H9 (cell line): ENCODE measurements at regions not wholly inside any gene's neighbourhood (a gene's known extent, or its start where the extent isn't known, plus 50 kb on each side); places are given as distances from the start of the nearest gene placed in this dataset.

Experiments
- DNase-seq: peaks from one replicate; pipeline ENCODE4 v3.0.0-alpha.2; 2017
- H2AFZ ChIP-seq: one replicate; pipeline ENCODE4 v1.6.1; 2013; ENCODE audit warnings: mild to moderate bottlenecking, low read length, control low read depth, moderate library complexity
- H2AK5ac ChIP-seq: 2 replicates; pipeline ENCODE4 v1.6.1; 2013; ENCODE audit warnings: low read length, control low read depth, mixed read lengths; ENCODE audit not compliant: insufficient read length
- H2BK120ac ChIP-seq: one replicate; pipeline ENCODE4 v1.6.1; 2013; ENCODE audit warnings: low read depth, mild to moderate bottlenecking, low read length, control low read depth, inconsistent platforms; ENCODE audit not compliant: poor library complexity, severe bottlenecking
- H2BK12ac ChIP-seq: 2 replicates; pipeline ENCODE4 v1.6.1; 2013; ENCODE audit warnings: low read length, control low read depth, mixed read lengths, low read depth; ENCODE audit not compliant: insufficient read length
- H2BK15ac ChIP-seq: 2 replicates; pipeline ENCODE4 v1.6.1; 2013; ENCODE audit warnings: low read depth, low read length, control low read depth
- H2BK20ac ChIP-seq: one replicate; pipeline ENCODE4 v1.6.1; 2013; ENCODE audit warnings: low read depth, mild to moderate bottlenecking, low read length, control low read depth, inconsistent platforms; ENCODE audit not compliant: poor library complexity, severe bottlenecking
- H2BK5ac ChIP-seq: 2 replicates; pipeline ENCODE4 v1.6.1; 2013; ENCODE audit warnings: low read length, control low read depth, mixed read lengths; ENCODE audit not compliant: insufficient read length
- H3K14ac ChIP-seq: 2 replicates; pipeline ENCODE4 v1.6.1; 2013; ENCODE audit warnings: low read length, control low read depth; ENCODE audit not compliant: insufficient read depth
- H3K18ac ChIP-seq: 2 replicates; pipeline ENCODE4 v1.6.1; 2013; ENCODE audit warnings: low read depth, mild to moderate bottlenecking, mixed read lengths, low read length, control low read depth; ENCODE audit not compliant: insufficient read length
- H3K23ac ChIP-seq: 2 replicates; pipeline ENCODE4 v1.6.1; 2013; ENCODE audit warnings: low read length, control low read depth, mixed read lengths, low read depth; ENCODE audit not compliant: insufficient read length
- H3K23me2 ChIP-seq: 2 replicates; pipeline ENCODE4 v1.6.1; 2013; ENCODE audit warnings: low read depth, mild to moderate bottlenecking, mixed read lengths, low read length, control low read depth; ENCODE audit not compliant: insufficient read length, poor library complexity, severe bottlenecking
- H3K27ac ChIP-seq: 2 replicates; pipeline ENCODE4 v1.5.1; 2013; ENCODE audit warnings: low read length, control low read depth, mixed read lengths, low read depth; ENCODE audit not compliant: insufficient read length
- H3K27me3 ChIP-seq: 2 replicates; pipeline ENCODE4 v1.6.1; 2013; ENCODE audit warnings: low read length, control low read depth, inconsistent platforms; ENCODE audit not compliant: insufficient read depth
- H3K4ac ChIP-seq: 2 replicates; pipeline ENCODE4 v1.6.1; 2013; ENCODE audit warnings: low read depth, mild to moderate bottlenecking, control low read depth, inconsistent platforms, low read length, moderate library complexity
- H3K4me1 ChIP-seq: 2 replicates; pipeline ENCODE4 v1.6.1; 2013; ENCODE audit warnings: low read length, control low read depth, inconsistent platforms; ENCODE audit not compliant: insufficient read depth
- H3K4me2 ChIP-seq: 2 replicates; pipeline ENCODE4 v1.6.1; 2013; ENCODE audit warnings: low read length, control low read depth, mixed read lengths; ENCODE audit not compliant: insufficient read length, insufficient read depth
- H3K56ac ChIP-seq: 2 replicates; pipeline ENCODE4 v1.6.1; 2013; ENCODE audit warnings: low read depth, mild to moderate bottlenecking, mixed read lengths, low read length, control low read depth; ENCODE audit not compliant: insufficient read length
- H3K79me1 ChIP-seq: 2 replicates; pipeline ENCODE4 v1.6.1; 2013; ENCODE audit warnings: low read depth, mild to moderate bottlenecking, moderate library complexity, low read length, control low read depth, inconsistent platforms; ENCODE audit not compliant: insufficient read depth, poor library complexity, severe bottlenecking
- H3K79me2 ChIP-seq: 2 replicates; pipeline ENCODE4 v1.6.1; 2013; ENCODE audit warnings: low read length, control low read depth, inconsistent platforms; ENCODE audit not compliant: insufficient read depth
- H3K9ac ChIP-seq: 2 replicates; pipeline ENCODE4 v1.6.1; 2013; ENCODE audit warnings: low read length, control low read depth, mixed read lengths; ENCODE audit not compliant: insufficient read length; ENCODE audit errors: extremely low read depth
- H3K9me3 ChIP-seq: one replicate; pipeline ENCODE4 v1.6.1; 2013; ENCODE audit warnings: low read depth, low read length, inconsistent platforms; ENCODE audit not compliant: control insufficient read depth
- H3T11ph ChIP-seq: one replicate; pipeline ENCODE4 v1.6.1; 2013; ENCODE audit warnings: mild to moderate bottlenecking, low read length, control low read depth, inconsistent platforms
- H4K20me1 ChIP-seq: one replicate; pipeline ENCODE4 v1.6.1; 2013; ENCODE audit not compliant: control insufficient read depth, insufficient read length, insufficient read depth
- H4K5ac ChIP-seq: 2 replicates; pipeline ENCODE4 v1.6.1; 2013; ENCODE audit warnings: low read depth, mild to moderate bottlenecking, mixed read lengths, low read length, control low read depth; ENCODE audit not compliant: insufficient read length
- H4K8ac ChIP-seq: replicated peaks from 2 replicates; pipeline ENCODE4 v1.6.1; 2013; ENCODE audit warnings: low read length, control low read depth, mixed read lengths, low read depth; ENCODE audit not compliant: insufficient read length
- H4K91ac ChIP-seq: 2 replicates; pipeline ENCODE4 v1.6.1; 2013; ENCODE audit warnings: low read depth, mild to moderate bottlenecking, moderate library complexity, mixed read lengths, low read length, control low read depth; ENCODE audit not compliant: insufficient read length
- H3K27ac Mint-ChIP-seq, 3 experiments: 2 replicates in 2 of 3; 3 replicates in 1 of 3; pipeline ENCODE4 v1.8.0; 2020 to 2021; ENCODE audit warnings: mixed read lengths in 3 of 3, mild to moderate bottlenecking in 1 of 3, moderate library complexity in 1 of 3
- H3K27me3 Mint-ChIP-seq: 2 replicates; pipeline ENCODE4 v1.8.0; 2021; ENCODE audit warnings: low read depth, mild to moderate bottlenecking, moderate library complexity, mixed read lengths
- H3K36me3 Mint-ChIP-seq, 3 experiments: 2 replicates in 2 of 3; 3 replicates in 1 of 3; pipeline ENCODE4 v1.8.0; 2020 to 2021; ENCODE audit warnings: low read depth in 3 of 3, mixed read lengths in 3 of 3; ENCODE audit not compliant: insufficient read depth in 1 of 3
- H3K4me1 Mint-ChIP-seq, 2 experiments: 2 replicates each; pipeline ENCODE4 v1.8.0; 2020; ENCODE audit warnings: mixed read lengths in 2 of 2
- H3K4me3 Mint-ChIP-seq, 2 experiments: 2 replicates in 1 of 2; 3 replicates in 1 of 2; pipeline ENCODE4 v1.8.0; 2020 to 2021; ENCODE audit warnings: mild to moderate bottlenecking in 2 of 2, mixed read lengths in 2 of 2, moderate library complexity in 1 of 2
- H3K9me3 Mint-ChIP-seq, 2 experiments: 2 replicates in 1 of 2; 3 replicates in 1 of 2; pipeline ENCODE4 v1.8.0; 2020; ENCODE audit warnings: mild to moderate bottlenecking in 2 of 2, mixed read lengths in 2 of 2, moderate library complexity in 1 of 2
- WGBS: extraction: QIAGEN DNeasy Blood & Tissue Kit; methylation state at CpG from one replicate; pipeline ENCODE4 v1.1.7; 2013; ENCODE audit warnings: missing lambda C conversion rate, low lambda C conversion rate, mixed read lengths; ENCODE audit not compliant: insufficient read length; ENCODE audit errors: extremely low coverage; 5-methylcytosine and 5-hydroxymethylcytosine counted together
- TF ChIP-seq, protein P1 (sequence below): fragments of 200-600 bp; sonication (generic); conservative IDR thresholded peaks from 3 replicates; pipeline ENCODE4 v1.8.0; 2021; ENCODE audit warnings: antibody characterized with exemption, mild to moderate bottlenecking

DNA sequence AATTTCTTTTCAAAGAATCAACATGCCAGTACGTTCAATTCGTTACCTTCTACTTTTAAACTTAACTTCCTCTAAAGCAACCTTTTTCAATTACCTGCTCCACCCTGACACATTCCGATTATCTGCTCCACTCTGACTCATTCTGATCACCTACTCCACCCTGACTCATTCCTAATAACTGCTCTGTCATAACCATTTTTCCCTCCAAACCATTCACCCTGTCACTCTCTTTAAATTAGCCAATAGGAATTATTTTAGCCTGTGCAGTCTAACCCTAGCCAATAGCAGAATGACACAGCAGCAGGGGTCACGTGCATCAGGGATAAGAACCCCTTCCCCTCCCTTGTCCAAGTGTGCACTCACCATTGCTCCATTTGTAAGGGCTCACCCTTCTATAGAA, 557.4 kb upstream of the EYS start:
- Mint-ChIP-seq H3K27me3 (no peaks in the 10 kb centered on the region), H3K9me3 (peaks cover 10 to 17% of the 10 kb centered on the region in 2 experiments), H3K4me3 (no peak overlapping the region), H3K4me1 (peaks cover 0 to 16% of the 10 kb centered on the region in 2 experiments; a peak in 2 of 4 replicates), H3K27ac (no peak overlapping the region), H3K36me3 (peaks cover 0 to 11% (median 1%) of the 10 kb centered on the region in 3 experiments; a peak in 5 of 7 replicates)
- H3T11ph ChIP-seq = no peak overlapping the region
- WGBS = 100% methylated on average over 1 of the region's 4 CpGs
- no peaks in the 10 kb centered on the region for H3K23me2 ChIP-seq
- H3K4me2 ChIP-seq = no peak overlapping the region
- no peak overlapping the region for H4K5ac ChIP-seq
- no peak overlapping the region for H3K27ac ChIP-seq
- H2AFZ ChIP-seq = no peak overlapping the region
- no peak overlapping the region for H2BK15ac ChIP-seq
- no peaks in the 10 kb centered on the region for H3K79me2 ChIP-seq
- DNase-seq = no peak
- no peak overlapping the region for H3K14ac ChIP-seq
- H3K18ac ChIP-seq = no peak overlapping the region
- H3K56ac ChIP-seq = no peak overlapping the region
- no peaks in the 10 kb centered on the region for H4K20me1 ChIP-seq
- H3K79me1 ChIP-seq = no peaks in the 10 kb centered on the region
- H3K9me3 ChIP-seq = peaks cover 4% of the 10 kb centered on the region
- no peak overlapping the region for H2BK5ac ChIP-seq
- TF ChIP-seq, protein P1, sequence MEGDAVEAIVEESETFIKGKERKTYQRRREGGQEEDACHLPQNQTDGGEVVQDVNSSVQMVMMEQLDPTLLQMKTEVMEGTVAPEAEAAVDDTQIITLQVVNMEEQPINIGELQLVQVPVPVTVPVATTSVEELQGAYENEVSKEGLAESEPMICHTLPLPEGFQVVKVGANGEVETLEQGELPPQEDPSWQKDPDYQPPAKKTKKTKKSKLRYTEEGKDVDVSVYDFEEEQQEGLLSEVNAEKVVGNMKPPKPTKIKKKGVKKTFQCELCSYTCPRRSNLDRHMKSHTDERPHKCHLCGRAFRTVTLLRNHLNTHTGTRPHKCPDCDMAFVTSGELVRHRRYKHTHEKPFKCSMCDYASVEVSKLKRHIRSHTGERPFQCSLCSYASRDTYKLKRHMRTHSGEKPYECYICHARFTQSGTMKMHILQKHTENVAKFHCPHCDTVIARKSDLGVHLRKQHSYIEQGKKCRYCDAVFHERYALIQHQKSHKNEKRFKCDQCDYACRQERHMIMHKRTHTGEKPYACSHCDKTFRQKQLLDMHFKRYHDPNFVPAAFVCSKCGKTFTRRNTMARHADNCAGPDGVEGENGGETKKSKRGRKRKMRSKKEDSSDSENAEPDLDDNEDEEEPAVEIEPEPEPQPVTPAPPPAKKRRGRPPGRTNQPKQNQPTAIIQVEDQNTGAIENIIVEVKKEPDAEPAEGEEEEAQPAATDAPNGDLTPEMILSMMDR = no peak
- H4K8ac ChIP-seq = no peak overlapping the region
- no peaks in the 10 kb centered on the region for H3K4me1 ChIP-seq
- H3K27me3 ChIP-seq = no peaks in the 10 kb centered on the region
- H2BK20ac ChIP-seq = no peak overlapping the region
- H3K4ac ChIP-seq = no peak overlapping the region
- no peak overlapping the region for H3K9ac ChIP-seq
- no peak overlapping the region for H2AK5ac ChIP-seq
- no peak overlapping the region for H2BK12ac ChIP-seq
- no peak overlapping the region for H4K91ac ChIP-seq
- no peak overlapping the region for H2BK120ac ChIP-seq
- H3K23ac ChIP-seq = no peak overlapping the region
